IPS DF 4.7 (cell line): ENCODE measurements at regions not wholly inside any gene's neighbourhood (a gene's known extent, or its start where the extent isn't known, plus 50 kb on each side); places are given as distances from the start of the nearest gene placed in this dataset.

Experiments used
- DNase-seq: peaks from one replicate; pipeline ENCODE4 v3.0.0-alpha.2; 2013; ENCODE audit warnings: low spot score; ENCODE audit errors: extremely low read depth

GRCh38 chr1:201589186-201589585, 50.3 kb downstream of the NAV1 start:
- no peak for DNase-seq

GRCh38 chr1:201590474-201590873, 51.5 kb downstream of the NAV1 start:
- no peak for DNase-seq

- DNase-seq = no peak
Measured at GRCh38 chr1:201591348-201591747, 52.4 kb downstream of the NAV1 start.

- peak; percentile 30 for DNase-seq
Measured at GRCh38 chr1:201591981-201592380, 53.1 kb downstream of the NAV1 start.

- DNase-seq = no peak
Measured at GRCh38 chr1:201593200-201593921, 54.4 kb downstream of the NAV1 start.

- DNase-seq = no peak
Measured at GRCh38 chr1:201594575-201595245, 55.8 kb downstream of the NAV1 start.

GRCh38 chr1:201595381-201595780, 56.5 kb downstream of the NAV1 start:
- no peak for DNase-seq

- DNase-seq = no peak
Measured at GRCh38 chr1:201596101-201596868, 57.4 kb downstream of the NAV1 start.

- no peak for DNase-seq
Measured at GRCh38 chr1:201597551-201598230, 58.8 kb downstream of the NAV1 start.

- DNase-seq = no peak
Measured at GRCh38 chr1:201598396-201598795, 59.5 kb downstream of the NAV1 start.

GRCh38 chr1:201598973-201599372, 60.0 kb downstream of the NAV1 start:
- DNase-seq = no peak

GRCh38 chr1:201599548-201599947, 60.6 kb downstream of the NAV1 start:
- DNase-seq = no peak

- DNase-seq = no peak
Measured at GRCh38 chr1:201602413-201603265, 63.7 kb downstream of the NAV1 start.

GRCh38 chr1:201603613-201604232, 64.8 kb downstream of the NAV1 start:
- no peak for DNase-seq

- no peak for DNase-seq
Measured at GRCh38 chr1:201605385-201606010, 66.6 kb downstream of the NAV1 start.

- DNase-seq = no peak
Measured at GRCh38 chr1:201606096-201606495, 67.2 kb downstream of the NAV1 start.

- DNase-seq = no peak
Measured at GRCh38 chr1:201606623-201607022, 67.7 kb downstream of the NAV1 start.

- DNase-seq = no peak
Measured at GRCh38 chr1:201608635-201609395, 69.9 kb downstream of the NAV1 start.

- no peak for DNase-seq
Measured at GRCh38 chr1:201609661-201610318, 70.9 kb downstream of the NAV1 start.
